ENCODE measurements at regions not wholly inside any gene's neighbourhood (a gene's known extent, or its start where the extent isn't known, plus 50 kb on each side); places are given as distances from the start of the nearest gene placed in this dataset.

DNA sequence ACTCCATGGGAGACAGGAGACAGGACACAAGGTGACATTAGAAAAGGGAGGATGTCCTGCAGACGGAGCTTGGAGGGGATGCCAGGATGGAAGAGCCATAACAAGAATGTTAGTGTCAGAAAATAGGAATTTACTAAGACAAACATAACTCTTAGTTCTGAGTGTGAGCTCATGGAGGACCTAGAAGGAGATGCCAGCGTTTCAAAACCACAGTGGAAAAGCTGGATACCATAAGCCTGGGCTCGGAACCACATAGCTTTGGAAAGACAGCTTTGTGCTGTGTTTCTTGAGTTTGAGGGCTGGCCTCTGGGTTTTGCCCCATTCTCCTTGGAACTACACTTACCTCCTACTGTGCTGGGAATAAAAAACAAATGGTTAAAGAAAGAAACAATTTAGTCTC is 128.4 kb downstream of the S1PR1 start:
- no peaks in the 10 kb centered on the region for H3K9me3 ChIP-seq (ENCODE audit: low read depth)
- H3K4me2 ChIP-seq: no peak overlapping the region
- no peak overlapping the region for H3K4me3 ChIP-seq
- no peak overlapping the region for H2AFZ ChIP-seq
- no peaks in the 10 kb centered on the region for H3K27me3 ChIP-seq
- no peaks in the 10 kb centered on the region for H3K79me2 ChIP-seq
- no peaks in the 10 kb centered on the region for H4K20me1 ChIP-seq (ENCODE audit: insufficient read depth, poor library complexity, severe bottlenecking)
- H3K36me3 ChIP-seq (replicated peaks; ENCODE audit: insufficient read depth, low read depth): no peaks in the 10 kb centered on the region
- no peaks in the 10 kb centered on the region for H3K9me2 ChIP-seq (replicated peaks; ENCODE audit: insufficient read depth)
- WGBS (ENCODE audit: low lambda C conversion rate, missing lambda C conversion rate): 75% methylated on average over 3 of the region's 3 CpGs
- no peak for DNase-seq (ENCODE audit: low spot score)
- H3K4me1 ChIP-seq (ENCODE audit: insufficient read depth): peaks cover 5% of the 10 kb centered on the region
- no peak overlapping the region for H3K27ac ChIP-seq
- TF ChIP-seq EZH2phosphoT487 (IDR thresholded peaks at IDR 0.05; ENCODE audit: low read depth, severe bottlenecking, unreplicated experiment) (no peak), EZH2 (IDR thresholded peaks at IDR 0.05; ENCODE audit: borderline replicate concordance) (no peak), CTCF (IDR thresholded peaks at IDR 0.05; ENCODE audit: poor library complexity) (no peak)

DNA sequence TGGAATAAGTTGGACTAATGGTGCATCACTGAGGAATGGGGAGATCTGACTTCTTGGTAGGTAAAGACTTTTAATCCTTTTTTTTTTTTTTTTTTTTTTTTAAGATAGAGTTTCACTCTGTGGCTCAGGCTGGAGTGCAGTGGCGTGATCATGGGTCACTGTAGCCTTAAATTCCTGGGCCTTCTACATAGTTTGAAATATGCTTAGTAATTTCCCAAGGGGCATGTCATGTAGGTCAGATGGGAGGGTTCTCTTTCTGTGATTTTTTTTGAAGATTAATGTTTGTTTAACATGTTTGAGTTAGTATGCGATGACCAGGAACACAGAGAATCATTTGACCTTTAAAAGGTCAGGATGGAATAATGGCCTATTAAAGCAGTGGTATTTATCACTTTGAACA is 129.1 kb downstream of the S1PR1 start:
- H3K79me2 ChIP-seq: no peaks in the 10 kb centered on the region
- 89% methylated on average over 2 of the region's 2 CpGs for WGBS (ENCODE audit: low lambda C conversion rate, missing lambda C conversion rate)
- H3K36me3 ChIP-seq (replicated peaks; ENCODE audit: insufficient read depth, low read depth): no peaks in the 10 kb centered on the region
- no peak overlapping the region for H2AFZ ChIP-seq
- H3K27me3 ChIP-seq: no peaks in the 10 kb centered on the region
- TF ChIP-seq CTCF (IDR thresholded peaks at IDR 0.05; ENCODE audit: poor library complexity) (no peak), EZH2phosphoT487 (IDR thresholded peaks at IDR 0.05; ENCODE audit: low read depth, severe bottlenecking, unreplicated experiment) (no peak), EZH2 (IDR thresholded peaks at IDR 0.05; ENCODE audit: borderline replicate concordance) (no peak)
- H3K4me3 ChIP-seq: no peak overlapping the region
- H3K27ac ChIP-seq: no peak overlapping the region
- no peaks in the 10 kb centered on the region for H3K9me3 ChIP-seq (ENCODE audit: low read depth)
- H3K9me2 ChIP-seq (replicated peaks; ENCODE audit: insufficient read depth): no peaks in the 10 kb centered on the region
- H3K4me2 ChIP-seq: no peak overlapping the region
- DNase-seq (ENCODE audit: low spot score): no peak
- peaks cover 5% of the 10 kb centered on the region for H3K4me1 ChIP-seq (ENCODE audit: insufficient read depth)
- no peaks in the 10 kb centered on the region for H4K20me1 ChIP-seq (ENCODE audit: insufficient read depth, poor library complexity, severe bottlenecking)

- Histone ChIP-seq H2AFZ (no peak overlapping the region), H3K27me3 (no peaks in the 10 kb centered on the region), H3K4me1 (ENCODE audit: insufficient read depth) (peaks cover 5% of the 10 kb centered on the region), H3K4me2 (no peak overlapping the region), H3K9me2 (replicated peaks; ENCODE audit: insufficient read depth) (no peaks in the 10 kb centered on the region), H3K27ac (no peak overlapping the region), H3K79me2 (no peaks in the 10 kb centered on the region), H4K20me1 (ENCODE audit: insufficient read depth, poor library complexity, severe bottlenecking) (no peaks in the 10 kb centered on the region), H3K9me3 (ENCODE audit: low read depth) (no peaks in the 10 kb centered on the region), H3K4me3 (no peak overlapping the region), H3K36me3 (replicated peaks; ENCODE audit: insufficient read depth, low read depth) (no peaks in the 10 kb centered on the region)
- TF ChIP-seq EZH2phosphoT487 (IDR thresholded peaks at IDR 0.05; ENCODE audit: low read depth, severe bottlenecking, unreplicated experiment) (no peak), CTCF (IDR thresholded peaks at IDR 0.05; ENCODE audit: poor library complexity) (no peak), EZH2 (IDR thresholded peaks at IDR 0.05; ENCODE audit: borderline replicate concordance) (no peak)
- DNase-seq (ENCODE audit: low spot score): no peak
These were observed 129.8 kb downstream of the S1PR1 start for GRCh38 chr1:101366513-101367215.
